Panc1 (cell line): ENCODE measurements at regions not wholly inside any gene's neighbourhood (a gene's known extent, or its start where the extent isn't known, plus 50 kb on each side); places are given as distances from the start of the nearest gene placed in this dataset.

ENCODE experiments used
- ATAC-seq: fragments of 200-7000 bp; cut with Tn5 transposase; 2 replicates; pipeline ENCODE4 v1.9.1; 2020; ENCODE audit warnings: mild to moderate bottlenecking, moderate library complexity
- BruUV-seq: library from RNA; stranded (reverse); fragments of 400-500 nt; replicated peaks from 2 replicates; lab custom pipeline; 2021; lab: Mats Ljungman, UMichigan
- CTCF ChIA-PET: fragments of 300-600 bp; sonication (Branson Sonifier 250); formaldehyde crosslinking; loops from one replicate; lab custom pipeline; 2022; ENCODE audit warnings: antibody characterized with exemption; lab: Charles Lee
- POLR2A ChIA-PET: fragments of 300-600 bp; sonication (Branson Sonifier 250); formaldehyde crosslinking; loops from one replicate; lab custom pipeline; 2022; ENCODE audit warnings: antibody characterized with exemption; lab: Charles Lee
- DNase-seq: peaks from one replicate; pipeline ENCODE4 v3.0.0-alpha.2; 2010; ENCODE audit warnings: low read depth, low spot score
- H3K27ac ChIP-seq: 2 replicates; pipeline ENCODE4 v1.5.1; 2011; ENCODE audit warnings: mild to moderate bottlenecking, low read length, inconsistent platforms
- H3K27me3 ChIP-seq: fragments of 200-500 bp; sonication (Bioruptor generic); 2 replicates; pipeline ENCODE4 v1.6.0; 2014; ENCODE audit warnings: low read length, inconsistent platforms; ENCODE audit not compliant: control insufficient read depth, insufficient read depth
- H3K36me3 ChIP-seq: fragments of 200-500 bp; sonication (Bioruptor generic); 2 replicates; pipeline ENCODE4 v1.5.1; 2014; ENCODE audit warnings: inconsistent platforms, mild to moderate bottlenecking, low read length, moderate library complexity; ENCODE audit not compliant: control insufficient read depth, insufficient read depth
- H3K4me1 ChIP-seq: 2 replicates; pipeline ENCODE4 v1.5.1; 2011; ENCODE audit warnings: inconsistent platforms, mild to moderate bottlenecking, low read length, moderate library complexity; ENCODE audit not compliant: control insufficient read depth, insufficient read depth
- H3K4me3 ChIP-seq, 2 experiments: 2 replicates each; pipeline ENCODE4 v1.5.1; 2011 to 2012; ENCODE audit warnings: low read depth in 2 of 2, low read length in 2 of 2, mild to moderate bottlenecking in 2 of 2, inconsistent platforms in 1 of 2, moderate library complexity in 1 of 2
- H3K9me3 ChIP-seq: fragments of 200-500 bp; sonication (Bioruptor generic); 2 replicates; pipeline ENCODE4 v1.5.1; 2014; ENCODE audit warnings: low read depth, mild to moderate bottlenecking, inconsistent platforms, low read length, moderate library complexity; ENCODE audit not compliant: control insufficient read depth, insufficient read depth
- POLR2AphosphoS5 ChIP-seq: IDR thresholded peaks from 2 replicates; pipeline ENCODE4 v1.6.1; 2012; ENCODE audit warnings: mild to moderate bottlenecking, low read depth, low read length, moderate library complexity
- REST ChIP-seq, 2 experiments: IDR thresholded peaks; 2 replicates each; pipeline ENCODE4 v1.6.1; 2011 to 2012; ENCODE audit warnings: low read depth in 2 of 2, control low read depth in 1 of 2, low read length in 1 of 2, mild to moderate bottlenecking in 1 of 2, moderate library complexity in 1 of 2; ENCODE audit not compliant: insufficient read depth in 1 of 2
- SIN3A ChIP-seq: IDR thresholded peaks from 2 replicates; pipeline ENCODE4 v1.6.1; 2012; ENCODE audit warnings: low read depth, mild to moderate bottlenecking, low read length, moderate library complexity, borderline replicate concordance; ENCODE audit not compliant: insufficient read depth
- TCF7L2 ChIP-seq: IDR thresholded peaks from 2 replicates; pipeline ENCODE4 v1.6.1; 2011; ENCODE audit warnings: mild to moderate bottlenecking, low read depth, low read length, inconsistent platforms
- in situ Hi-C: cut with HindIII; loops from 2 replicates; pipeline ENCODE4 v1.10.0; 2016; ENCODE audit warnings: low sequenced_read_pairs, low pct_unique_long_range_greater_than_20kb
- intact Hi-C: fragments of 100-400 bp; cut with micrococcal nuclease; formaldehyde crosslinking; loops from one replicate; pipeline ENCODE4 v1.10.0; 2022; ENCODE audit not compliant: unreplicated experiment
- TF ChIP-seq, protein P1 (sequence below): fragments of 450-650 bp; IDR thresholded peaks from 2 replicates; pipeline ENCODE4 v1.5.1; 2017; ENCODE audit warnings: mild to moderate bottlenecking

DNA sequence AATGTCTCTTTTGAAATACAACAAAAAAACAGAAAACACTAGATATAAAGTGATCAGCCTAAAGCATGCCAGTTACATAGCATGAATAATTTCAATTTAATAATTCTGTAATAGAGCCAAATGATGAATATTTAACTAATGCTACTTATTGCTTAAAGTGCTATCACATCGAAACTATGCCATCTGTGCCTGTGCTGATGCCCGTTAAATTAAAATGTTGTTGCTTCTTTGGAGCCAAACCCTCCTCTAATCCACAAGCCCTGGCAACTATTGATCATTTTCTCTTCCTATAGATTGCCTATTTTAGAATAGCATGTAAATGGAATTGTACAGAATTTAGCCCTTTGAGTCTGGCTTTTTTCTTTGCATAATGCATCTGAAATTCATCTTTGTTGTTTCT is 356.2 kb downstream of the CHSY3 start:
- ChIA-PET CTCF (no interaction called here), POLR2A (no interaction called here)
- no peak overlapping the region for H3K27ac ChIP-seq
- H3K36me3 ChIP-seq, result no peaks in the 10 kb centered on the region
- H3K4me3 ChIP-seq, result no peak overlapping the region
- intact Hi-C loops, result no loop called here
- H3K4me1 ChIP-seq, result no peaks in the 10 kb centered on the region
- no TSS peak for BruUV-seq
- in situ Hi-C loops, result no loop called here
- no peaks in the 10 kb centered on the region for H3K9me3 ChIP-seq
- DNase-seq (no peak), ATAC-seq (no peak)
- no peak for TF ChIP-seq TCF7L2
- H3K27me3 ChIP-seq, result no peaks in the 10 kb centered on the region

DNA sequence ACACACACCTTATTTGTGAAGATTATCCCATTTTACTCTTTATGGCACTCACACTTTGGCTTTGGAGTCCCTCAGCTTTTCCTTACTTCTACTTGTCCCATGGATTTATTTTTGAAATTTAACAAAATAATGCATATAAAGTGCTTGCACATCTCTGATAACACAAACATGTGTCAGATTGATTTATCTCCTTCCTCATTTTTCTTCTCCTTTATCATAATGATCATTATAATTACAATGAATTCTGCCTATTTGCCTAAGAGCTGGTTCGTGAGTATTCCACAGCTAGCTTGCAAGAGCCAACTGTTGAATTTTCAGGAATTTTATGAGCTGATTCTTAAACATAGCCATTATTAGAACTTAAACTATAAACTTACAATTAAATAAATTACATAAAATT is 347.7 kb downstream of the CHSY3 start:
- no peaks in the 10 kb centered on the region for H3K9me3 ChIP-seq
- H3K4me3 ChIP-seq, result no peak overlapping the region
- TF ChIP-seq, protein P1, sequence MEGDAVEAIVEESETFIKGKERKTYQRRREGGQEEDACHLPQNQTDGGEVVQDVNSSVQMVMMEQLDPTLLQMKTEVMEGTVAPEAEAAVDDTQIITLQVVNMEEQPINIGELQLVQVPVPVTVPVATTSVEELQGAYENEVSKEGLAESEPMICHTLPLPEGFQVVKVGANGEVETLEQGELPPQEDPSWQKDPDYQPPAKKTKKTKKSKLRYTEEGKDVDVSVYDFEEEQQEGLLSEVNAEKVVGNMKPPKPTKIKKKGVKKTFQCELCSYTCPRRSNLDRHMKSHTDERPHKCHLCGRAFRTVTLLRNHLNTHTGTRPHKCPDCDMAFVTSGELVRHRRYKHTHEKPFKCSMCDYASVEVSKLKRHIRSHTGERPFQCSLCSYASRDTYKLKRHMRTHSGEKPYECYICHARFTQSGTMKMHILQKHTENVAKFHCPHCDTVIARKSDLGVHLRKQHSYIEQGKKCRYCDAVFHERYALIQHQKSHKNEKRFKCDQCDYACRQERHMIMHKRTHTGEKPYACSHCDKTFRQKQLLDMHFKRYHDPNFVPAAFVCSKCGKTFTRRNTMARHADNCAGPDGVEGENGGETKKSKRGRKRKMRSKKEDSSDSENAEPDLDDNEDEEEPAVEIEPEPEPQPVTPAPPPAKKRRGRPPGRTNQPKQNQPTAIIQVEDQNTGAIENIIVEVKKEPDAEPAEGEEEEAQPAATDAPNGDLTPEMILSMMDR, result no peak
- DNase-seq (no peak), ATAC-seq (no peak)
- no TSS peak for BruUV-seq
- ChIA-PET POLR2A (no interaction called here), CTCF (no interaction called here)
- intact Hi-C loops, result no loop called here
- H3K27ac ChIP-seq, result no peak overlapping the region
- no peaks in the 10 kb centered on the region for H3K4me1 ChIP-seq
- H3K36me3 ChIP-seq, result no peaks in the 10 kb centered on the region
- H3K27me3 ChIP-seq, result no peaks in the 10 kb centered on the region
- in situ Hi-C loops, result no loop called here

GRCh38 chr5:130243641-130244040 is 339.4 kb downstream of the CHSY3 start:
- Histone ChIP-seq H3K4me3 (no peak overlapping the region), H3K36me3 (no peaks in the 10 kb centered on the region), H3K9me3 (no peaks in the 10 kb centered on the region), H3K27me3 (no peaks in the 10 kb centered on the region), H3K4me1 (no peaks in the 10 kb centered on the region), H3K27ac (no peak overlapping the region)
- CTCF ChIA-PET, result no interaction called here
- in situ Hi-C loops (no loop called here), intact Hi-C loops (no loop called here)
- no TSS peak for BruUV-seq
- no peak for ATAC-seq
- POLR2A ChIA-PET, result no interaction called here
- no peak for DNase-seq
- no peak for TF ChIP-seq POLR2AphosphoS5
- TF ChIP-seq TCF7L2, result no peak
- TF ChIP-seq SIN3A, result no peak
- TF ChIP-seq, protein P1, result no peak

DNA sequence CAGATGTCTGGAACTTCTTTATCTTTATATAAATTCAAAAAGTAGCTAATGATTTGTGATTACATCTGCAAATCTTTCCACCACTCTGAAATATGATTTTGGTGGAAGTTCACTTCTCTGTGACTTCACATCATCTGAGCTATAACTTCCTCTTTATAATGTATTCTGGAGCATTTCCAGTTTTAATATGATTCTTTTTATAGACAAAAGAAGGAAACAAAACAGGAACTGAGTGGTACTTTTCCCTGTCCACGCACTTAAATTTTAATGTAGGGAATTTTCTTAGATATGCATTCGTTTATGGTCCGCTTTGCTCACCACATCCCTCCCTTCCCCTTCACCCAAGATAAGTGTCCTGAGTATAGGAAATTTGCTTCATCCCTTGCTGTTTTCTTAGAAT is 333.5 kb downstream of the CHSY3 start:
- in situ Hi-C loops, result no loop called here
- intact Hi-C loops, result no loop called here

More for the DNA sequence above, 333.5 kb downstream of the CHSY3 start:
- POLR2A ChIA-PET, result no interaction called here
- CTCF ChIA-PET, result no interaction called here
- Histone ChIP-seq H3K9me3 (no peaks in the 10 kb centered on the region), H3K27ac (no peak overlapping the region), H3K4me1 (no peaks in the 10 kb centered on the region), H3K27me3 (no peaks in the 10 kb centered on the region), H3K4me3 (no peak overlapping the region), H3K36me3 (no peaks in the 10 kb centered on the region)
- BruUV-seq, result no TSS peak
- DNase-seq (no peak), ATAC-seq (no peak)
- TF ChIP-seq, protein P1, result no peak
- TF ChIP-seq SIN3A, result no peak
- no peak for TF ChIP-seq TCF7L2
- TF ChIP-seq POLR2AphosphoS5, result no peak
- TF ChIP-seq REST (IDR thresholded peaks at IDR 0.05; ENCODE audit: insufficient read depth in 1 of 2, low read depth in 2 of 2, low read length in 1 of 2), result no peak
